DOHH2 (cell line): ENCODE measurements at regions not wholly inside any gene's neighbourhood (a gene's known extent, or its start where the extent isn't known, plus 50 kb on each side); places are given as distances from the start of the nearest gene placed in this dataset.

Experiments used
- H3F3A ChIP-seq: fragments of 200-600 bp; sonication (generic), shearing (Covaris generic); 2 replicates; pipeline ENCODE4 v1.6.0; 2016; ENCODE audit warnings: antibody characterized with exemption, mild to moderate bottlenecking; ENCODE audit not compliant: control insufficient read depth, insufficient read depth
- H3K27ac ChIP-seq: fragments of 200-600 bp; sonication (generic); 2 replicates; pipeline ENCODE4 v1.5.1; 2014; ENCODE audit warnings: low read depth, mild to moderate bottlenecking, low read length, moderate library complexity
- H3K27me3 ChIP-seq: fragments of 200-600 bp; sonication (generic); 2 replicates; pipeline ENCODE4 v1.6.1; 2014; ENCODE audit warnings: mild to moderate bottlenecking, low read length, mixed read lengths; ENCODE audit not compliant: control insufficient read depth
- H3K36me3 ChIP-seq: fragments of 200-600 bp; sonication (generic); 2 replicates; pipeline ENCODE4 v1.6.1; 2014; ENCODE audit warnings: mild to moderate bottlenecking, low read length, moderate library complexity, mixed read lengths; ENCODE audit not compliant: control insufficient read depth
- H3K4me1 ChIP-seq: fragments of 200-600 bp; sonication (generic); 2 replicates; pipeline ENCODE4 v1.6.1; 2014; ENCODE audit warnings: mild to moderate bottlenecking, low read length, mixed read lengths; ENCODE audit not compliant: control insufficient read depth
- H3K4me2 ChIP-seq: fragments of 200-600 bp; sonication (generic); 2 replicates; pipeline ENCODE4 v1.6.0; 2014; ENCODE audit warnings: mild to moderate bottlenecking, low read length, moderate library complexity
- H3K4me3 ChIP-seq: fragments of 200-600 bp; sonication (generic); 2 replicates; pipeline ENCODE4 v1.5.1; 2014; ENCODE audit warnings: mild to moderate bottlenecking, low read length, mixed read lengths
- H3K79me2 ChIP-seq: fragments of 200-600 bp; sonication (generic); 2 replicates; pipeline ENCODE4 v1.6.1; 2014; ENCODE audit warnings: mild to moderate bottlenecking, low read length, mixed read lengths; ENCODE audit not compliant: control insufficient read depth
- H3K9me2 ChIP-seq: fragments of 200-600 bp; sonication (generic); replicated peaks from 2 replicates; pipeline ENCODE4 v1.6.1; 2014; ENCODE audit warnings: mild to moderate bottlenecking, low read length, mixed read lengths; ENCODE audit not compliant: control insufficient read depth
- H3K9me3 ChIP-seq: fragments of 200-600 bp; sonication (generic); 2 replicates; pipeline ENCODE4 v1.6.1; 2014; ENCODE audit warnings: antibody characterized with exemption, low read length, mixed read lengths; ENCODE audit not compliant: control insufficient read depth, insufficient read depth
- H4K20me1 ChIP-seq: fragments of 200-600 bp; sonication (generic); 2 replicates; pipeline ENCODE4 v1.6.0; 2014; ENCODE audit warnings: low read depth, mild to moderate bottlenecking, antibody characterized with exemption, low read length, moderate library complexity; ENCODE audit not compliant: control insufficient read depth, insufficient read depth
- EZH2phosphoT487 ChIP-seq: fragments of 200-600 bp; sonication (generic); IDR thresholded peaks from 2 replicates; pipeline ENCODE4 v1.6.1; 2017; ENCODE audit warnings: borderline replicate concordance, mild to moderate bottlenecking, antibody characterized with exemption, low read length, moderate library complexity, mixed read lengths
- TF ChIP-seq, protein P1 (sequence below): fragments of 200-600 bp; sonication (generic); IDR thresholded peaks from one replicate; pipeline ENCODE4 v1.5.1; 2014; ENCODE audit warnings: antibody characterized with exemption, mild to moderate bottlenecking, low read depth, low read length; ENCODE audit not compliant: poor library complexity, severe bottlenecking

DNA sequence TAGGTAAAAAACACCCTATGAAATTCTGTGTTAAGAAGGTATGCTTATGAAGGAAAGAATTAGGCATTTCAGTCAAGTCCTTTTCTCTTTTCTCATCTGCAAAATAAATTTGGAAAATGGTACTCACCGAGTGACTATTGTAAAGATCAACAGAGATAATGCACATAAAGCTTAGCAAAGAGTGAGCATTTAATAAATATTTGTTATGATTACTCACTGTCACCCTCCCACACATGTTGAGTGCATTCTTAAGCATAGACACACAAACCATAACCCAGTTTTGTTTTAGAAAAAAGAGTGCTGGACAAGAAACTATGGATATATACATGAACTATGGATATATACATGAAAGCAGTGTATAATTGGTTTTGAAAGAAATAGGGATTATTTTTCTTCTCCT is 54.7 kb upstream of the PRLR start:
- Histone ChIP-seq H3K79me2 (no peaks in the 10 kb centered on the region), H3K9me2 (no peaks in the 10 kb centered on the region), H3K4me3 (no peak overlapping the region), H3K4me2 (no peak overlapping the region), H3F3A (no peaks in the 10 kb centered on the region), H3K27me3 (0 out of 2 replicates have a peak, but pooled peaks cover 4% of the 10 kb centered on the region), H4K20me1 (no peaks in the 10 kb centered on the region), H3K4me1 (no peaks in the 10 kb centered on the region), H3K27ac (no peak overlapping the region), H3K36me3 (no peaks in the 10 kb centered on the region), H3K9me3 (no peaks in the 10 kb centered on the region)
- TF ChIP-seq EZH2phosphoT487: no peak
- TF ChIP-seq, protein P1, sequence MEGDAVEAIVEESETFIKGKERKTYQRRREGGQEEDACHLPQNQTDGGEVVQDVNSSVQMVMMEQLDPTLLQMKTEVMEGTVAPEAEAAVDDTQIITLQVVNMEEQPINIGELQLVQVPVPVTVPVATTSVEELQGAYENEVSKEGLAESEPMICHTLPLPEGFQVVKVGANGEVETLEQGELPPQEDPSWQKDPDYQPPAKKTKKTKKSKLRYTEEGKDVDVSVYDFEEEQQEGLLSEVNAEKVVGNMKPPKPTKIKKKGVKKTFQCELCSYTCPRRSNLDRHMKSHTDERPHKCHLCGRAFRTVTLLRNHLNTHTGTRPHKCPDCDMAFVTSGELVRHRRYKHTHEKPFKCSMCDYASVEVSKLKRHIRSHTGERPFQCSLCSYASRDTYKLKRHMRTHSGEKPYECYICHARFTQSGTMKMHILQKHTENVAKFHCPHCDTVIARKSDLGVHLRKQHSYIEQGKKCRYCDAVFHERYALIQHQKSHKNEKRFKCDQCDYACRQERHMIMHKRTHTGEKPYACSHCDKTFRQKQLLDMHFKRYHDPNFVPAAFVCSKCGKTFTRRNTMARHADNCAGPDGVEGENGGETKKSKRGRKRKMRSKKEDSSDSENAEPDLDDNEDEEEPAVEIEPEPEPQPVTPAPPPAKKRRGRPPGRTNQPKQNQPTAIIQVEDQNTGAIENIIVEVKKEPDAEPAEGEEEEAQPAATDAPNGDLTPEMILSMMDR: no peak

- Histone ChIP-seq H3F3A (no peaks in the 10 kb centered on the region), H3K9me3 (no peaks in the 10 kb centered on the region), H3K4me1 (no peaks in the 10 kb centered on the region), H3K36me3 (no peaks in the 10 kb centered on the region), H3K27me3 (0 out of 2 replicates have a peak, but pooled peaks cover 4% of the 10 kb centered on the region), H4K20me1 (no peaks in the 10 kb centered on the region), H3K79me2 (no peaks in the 10 kb centered on the region), H3K9me2 (no peaks in the 10 kb centered on the region), H3K27ac (no peak overlapping the region), H3K4me2 (no peak overlapping the region), H3K4me3 (no peak overlapping the region)
- TF ChIP-seq, protein P1: no peak
- no peak for TF ChIP-seq EZH2phosphoT487
These were observed 54.1 kb upstream of the PRLR start for GRCh38 chr5:35284364-35284763.

GRCh38 chr5:35282810-35283209 is 52.5 kb upstream of the PRLR start:
- Histone ChIP-seq H3F3A (no peaks in the 10 kb centered on the region), H3K4me1 (no peaks in the 10 kb centered on the region)

More at GRCh38 chr5:35282810-35283209, 52.5 kb upstream of the PRLR start:
- H3K27ac ChIP-seq: no peak overlapping the region
- 0 out of 2 replicates have a peak, but pooled peaks cover 4% of the 10 kb centered on the region for H3K27me3 ChIP-seq
- no peaks in the 10 kb centered on the region for H4K20me1 ChIP-seq
- H3K4me3 ChIP-seq: no peak overlapping the region
- no peaks in the 10 kb centered on the region for H3K36me3 ChIP-seq
- no peaks in the 10 kb centered on the region for H3K79me2 ChIP-seq
- no peak for TF ChIP-seq EZH2phosphoT487
- TF ChIP-seq, protein P1: no peak
- H3K9me2 ChIP-seq: no peaks in the 10 kb centered on the region
- no peak overlapping the region for H3K4me2 ChIP-seq
- H3K9me3 ChIP-seq: no peaks in the 10 kb centered on the region
